H9 (cell line): ENCODE measurements at regions not wholly inside any gene's neighbourhood (a gene's known extent, or its start where the extent isn't known, plus 50 kb on each side); places are given as distances from the start of the nearest gene placed in this dataset.

ENCODE experiments used
- DNase-seq: peaks from one replicate; pipeline ENCODE4 v3.0.0-alpha.2; 2017
- H2AFZ ChIP-seq: one replicate; pipeline ENCODE4 v1.6.1; 2013; ENCODE audit warnings: mild to moderate bottlenecking, low read length, control low read depth, moderate library complexity
- H2AK5ac ChIP-seq: 2 replicates; pipeline ENCODE4 v1.6.1; 2013; ENCODE audit warnings: low read length, control low read depth, mixed read lengths; ENCODE audit not compliant: insufficient read length
- H2BK120ac ChIP-seq: one replicate; pipeline ENCODE4 v1.6.1; 2013; ENCODE audit warnings: low read depth, mild to moderate bottlenecking, low read length, control low read depth, inconsistent platforms; ENCODE audit not compliant: poor library complexity, severe bottlenecking
- H2BK12ac ChIP-seq: 2 replicates; pipeline ENCODE4 v1.6.1; 2013; ENCODE audit warnings: low read length, control low read depth, mixed read lengths, low read depth; ENCODE audit not compliant: insufficient read length
- H2BK15ac ChIP-seq: 2 replicates; pipeline ENCODE4 v1.6.1; 2013; ENCODE audit warnings: low read depth, low read length, control low read depth
- H2BK20ac ChIP-seq: one replicate; pipeline ENCODE4 v1.6.1; 2013; ENCODE audit warnings: low read depth, mild to moderate bottlenecking, low read length, control low read depth, inconsistent platforms; ENCODE audit not compliant: poor library complexity, severe bottlenecking
- H2BK5ac ChIP-seq: 2 replicates; pipeline ENCODE4 v1.6.1; 2013; ENCODE audit warnings: low read length, control low read depth, mixed read lengths; ENCODE audit not compliant: insufficient read length
- H3K14ac ChIP-seq: 2 replicates; pipeline ENCODE4 v1.6.1; 2013; ENCODE audit warnings: low read length, control low read depth; ENCODE audit not compliant: insufficient read depth
- H3K18ac ChIP-seq: 2 replicates; pipeline ENCODE4 v1.6.1; 2013; ENCODE audit warnings: low read depth, mild to moderate bottlenecking, mixed read lengths, low read length, control low read depth; ENCODE audit not compliant: insufficient read length
- H3K23ac ChIP-seq: 2 replicates; pipeline ENCODE4 v1.6.1; 2013; ENCODE audit warnings: low read length, control low read depth, mixed read lengths, low read depth; ENCODE audit not compliant: insufficient read length
- H3K23me2 ChIP-seq: 2 replicates; pipeline ENCODE4 v1.6.1; 2013; ENCODE audit warnings: low read depth, mild to moderate bottlenecking, mixed read lengths, low read length, control low read depth; ENCODE audit not compliant: insufficient read length, poor library complexity, severe bottlenecking
- H3K27ac ChIP-seq: 2 replicates; pipeline ENCODE4 v1.5.1; 2013; ENCODE audit warnings: low read length, control low read depth, mixed read lengths, low read depth; ENCODE audit not compliant: insufficient read length
- H3K27me3 ChIP-seq: 2 replicates; pipeline ENCODE4 v1.6.1; 2013; ENCODE audit warnings: low read length, control low read depth, inconsistent platforms; ENCODE audit not compliant: insufficient read depth
- H3K4ac ChIP-seq: 2 replicates; pipeline ENCODE4 v1.6.1; 2013; ENCODE audit warnings: low read depth, mild to moderate bottlenecking, control low read depth, inconsistent platforms, low read length, moderate library complexity
- H3K4me1 ChIP-seq: 2 replicates; pipeline ENCODE4 v1.6.1; 2013; ENCODE audit warnings: low read length, control low read depth, inconsistent platforms; ENCODE audit not compliant: insufficient read depth
- H3K4me2 ChIP-seq: 2 replicates; pipeline ENCODE4 v1.6.1; 2013; ENCODE audit warnings: low read length, control low read depth, mixed read lengths; ENCODE audit not compliant: insufficient read length, insufficient read depth
- H3K56ac ChIP-seq: 2 replicates; pipeline ENCODE4 v1.6.1; 2013; ENCODE audit warnings: low read depth, mild to moderate bottlenecking, mixed read lengths, low read length, control low read depth; ENCODE audit not compliant: insufficient read length
- H3K79me1 ChIP-seq: 2 replicates; pipeline ENCODE4 v1.6.1; 2013; ENCODE audit warnings: low read depth, mild to moderate bottlenecking, moderate library complexity, low read length, control low read depth, inconsistent platforms; ENCODE audit not compliant: insufficient read depth, poor library complexity, severe bottlenecking
- H3K79me2 ChIP-seq: 2 replicates; pipeline ENCODE4 v1.6.1; 2013; ENCODE audit warnings: low read length, control low read depth, inconsistent platforms; ENCODE audit not compliant: insufficient read depth
- H3K9ac ChIP-seq: 2 replicates; pipeline ENCODE4 v1.6.1; 2013; ENCODE audit warnings: low read length, control low read depth, mixed read lengths; ENCODE audit not compliant: insufficient read length; ENCODE audit errors: extremely low read depth
- H3K9me3 ChIP-seq: one replicate; pipeline ENCODE4 v1.6.1; 2013; ENCODE audit warnings: low read depth, low read length, inconsistent platforms; ENCODE audit not compliant: control insufficient read depth
- H3T11ph ChIP-seq: one replicate; pipeline ENCODE4 v1.6.1; 2013; ENCODE audit warnings: mild to moderate bottlenecking, low read length, control low read depth, inconsistent platforms
- H4K20me1 ChIP-seq: one replicate; pipeline ENCODE4 v1.6.1; 2013; ENCODE audit not compliant: control insufficient read depth, insufficient read length, insufficient read depth
- H4K5ac ChIP-seq: 2 replicates; pipeline ENCODE4 v1.6.1; 2013; ENCODE audit warnings: low read depth, mild to moderate bottlenecking, mixed read lengths, low read length, control low read depth; ENCODE audit not compliant: insufficient read length
- H4K8ac ChIP-seq: replicated peaks from 2 replicates; pipeline ENCODE4 v1.6.1; 2013; ENCODE audit warnings: low read length, control low read depth, mixed read lengths, low read depth; ENCODE audit not compliant: insufficient read length
- H4K91ac ChIP-seq: 2 replicates; pipeline ENCODE4 v1.6.1; 2013; ENCODE audit warnings: low read depth, mild to moderate bottlenecking, moderate library complexity, mixed read lengths, low read length, control low read depth; ENCODE audit not compliant: insufficient read length
- H3K27ac Mint-ChIP-seq, 3 experiments: 2 replicates in 2 of 3; 3 replicates in 1 of 3; pipeline ENCODE4 v1.8.0; 2020 to 2021; ENCODE audit warnings: mixed read lengths in 3 of 3, mild to moderate bottlenecking in 1 of 3, moderate library complexity in 1 of 3
- H3K27me3 Mint-ChIP-seq: 2 replicates; pipeline ENCODE4 v1.8.0; 2021; ENCODE audit warnings: low read depth, mild to moderate bottlenecking, moderate library complexity, mixed read lengths
- H3K36me3 Mint-ChIP-seq, 3 experiments: 2 replicates in 2 of 3; 3 replicates in 1 of 3; pipeline ENCODE4 v1.8.0; 2020 to 2021; ENCODE audit warnings: low read depth in 3 of 3, mixed read lengths in 3 of 3; ENCODE audit not compliant: insufficient read depth in 1 of 3
- H3K4me1 Mint-ChIP-seq, 2 experiments: 2 replicates each; pipeline ENCODE4 v1.8.0; 2020; ENCODE audit warnings: mixed read lengths in 2 of 2
- H3K4me3 Mint-ChIP-seq, 2 experiments: 2 replicates in 1 of 2; 3 replicates in 1 of 2; pipeline ENCODE4 v1.8.0; 2020 to 2021; ENCODE audit warnings: mild to moderate bottlenecking in 2 of 2, mixed read lengths in 2 of 2, moderate library complexity in 1 of 2
- H3K9me3 Mint-ChIP-seq, 2 experiments: 2 replicates in 1 of 2; 3 replicates in 1 of 2; pipeline ENCODE4 v1.8.0; 2020; ENCODE audit warnings: mild to moderate bottlenecking in 2 of 2, mixed read lengths in 2 of 2, moderate library complexity in 1 of 2
- WGBS: extraction: QIAGEN DNeasy Blood & Tissue Kit; methylation state at CpG from one replicate; pipeline ENCODE4 v1.1.7; 2013; ENCODE audit warnings: missing lambda C conversion rate, low lambda C conversion rate, mixed read lengths; ENCODE audit not compliant: insufficient read length; ENCODE audit errors: extremely low coverage; 5-methylcytosine and 5-hydroxymethylcytosine counted together
- TF ChIP-seq, protein P1 (sequence below): fragments of 200-600 bp; sonication (generic); conservative IDR thresholded peaks from 3 replicates; pipeline ENCODE4 v1.8.0; 2021; ENCODE audit warnings: antibody characterized with exemption, mild to moderate bottlenecking

DNA sequence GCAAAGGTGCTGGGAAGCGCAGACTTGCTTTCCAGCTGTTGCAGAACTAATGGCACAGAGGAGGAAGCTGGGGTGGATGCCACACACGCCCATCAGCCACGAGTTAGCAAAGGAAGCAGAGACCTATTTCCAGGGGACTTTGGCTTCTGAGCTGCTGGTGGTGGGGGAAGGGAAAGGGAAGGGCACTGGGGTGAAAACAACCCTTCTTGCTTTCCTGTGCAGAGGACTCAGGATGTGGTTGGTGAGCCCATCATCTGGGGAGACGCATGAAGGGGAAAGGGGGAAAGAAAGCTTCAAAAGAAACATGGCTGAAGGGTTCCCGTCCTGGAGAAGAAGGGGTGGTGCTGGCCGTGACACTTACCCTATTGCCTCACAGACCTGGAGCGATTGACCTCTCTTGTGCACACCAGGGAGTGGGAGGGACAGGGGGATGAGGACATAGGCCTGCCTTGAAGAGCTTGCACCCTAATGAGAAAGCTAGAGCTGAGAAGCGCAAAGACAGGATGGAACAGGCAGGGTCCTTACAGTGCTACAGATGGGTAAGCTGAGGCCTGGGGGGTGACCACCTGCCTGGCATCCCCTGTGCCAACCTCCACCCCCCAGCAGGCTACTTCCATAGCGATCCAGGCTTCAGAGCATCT is 140.8 kb upstream of the RAB4A start:
- Histone ChIP-seq H3K9ac (no peak overlapping the region), H3K4me1 (no peaks in the 10 kb centered on the region; the same call in 1 of the 2 replicates), H2AFZ (no peak overlapping the region), H3K23me2 (no peaks in the 10 kb centered on the region), H3K56ac (no peak overlapping the region), H2AK5ac (no peak overlapping the region), H3K4me2 (no peak overlapping the region), H3K18ac (no peak overlapping the region), H4K20me1 (no peaks in the 10 kb centered on the region), H3K14ac (no peak overlapping the region), H2BK20ac (no peak overlapping the region), H3T11ph (no peak overlapping the region), H3K79me2 (no peaks in the 10 kb centered on the region), H2BK15ac (no peak overlapping the region), H3K79me1 (no peaks in the 10 kb centered on the region), H2BK5ac (no peak overlapping the region), H4K5ac (no peak overlapping the region), H3K23ac (no peak overlapping the region), H3K27me3 (no peaks in the 10 kb centered on the region), H4K91ac (no peak overlapping the region), H2BK120ac (no peak overlapping the region), H2BK12ac (no peak overlapping the region), H4K8ac (no peak overlapping the region), H3K4ac (no peak overlapping the region), H3K27ac (no peak overlapping the region), H3K9me3 (peaks cover 2% of the 10 kb centered on the region)
- peaks cover 16 to 21% of the 10 kb centered on the region in 2 experiments for H3K9me3 Mint-ChIP-seq
- TF ChIP-seq, protein P1, sequence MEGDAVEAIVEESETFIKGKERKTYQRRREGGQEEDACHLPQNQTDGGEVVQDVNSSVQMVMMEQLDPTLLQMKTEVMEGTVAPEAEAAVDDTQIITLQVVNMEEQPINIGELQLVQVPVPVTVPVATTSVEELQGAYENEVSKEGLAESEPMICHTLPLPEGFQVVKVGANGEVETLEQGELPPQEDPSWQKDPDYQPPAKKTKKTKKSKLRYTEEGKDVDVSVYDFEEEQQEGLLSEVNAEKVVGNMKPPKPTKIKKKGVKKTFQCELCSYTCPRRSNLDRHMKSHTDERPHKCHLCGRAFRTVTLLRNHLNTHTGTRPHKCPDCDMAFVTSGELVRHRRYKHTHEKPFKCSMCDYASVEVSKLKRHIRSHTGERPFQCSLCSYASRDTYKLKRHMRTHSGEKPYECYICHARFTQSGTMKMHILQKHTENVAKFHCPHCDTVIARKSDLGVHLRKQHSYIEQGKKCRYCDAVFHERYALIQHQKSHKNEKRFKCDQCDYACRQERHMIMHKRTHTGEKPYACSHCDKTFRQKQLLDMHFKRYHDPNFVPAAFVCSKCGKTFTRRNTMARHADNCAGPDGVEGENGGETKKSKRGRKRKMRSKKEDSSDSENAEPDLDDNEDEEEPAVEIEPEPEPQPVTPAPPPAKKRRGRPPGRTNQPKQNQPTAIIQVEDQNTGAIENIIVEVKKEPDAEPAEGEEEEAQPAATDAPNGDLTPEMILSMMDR: no peak
- WGBS: no CpG with 5 or more reads among the region's 9 CpGs
- peaks cover 18% of the 10 kb centered on the region for H3K27me3 Mint-ChIP-seq
- H3K4me1 Mint-ChIP-seq: peaks cover 12 to 15% of the 10 kb centered on the region in 2 experiments
- H3K27ac Mint-ChIP-seq: no peak overlapping the region
- peaks cover 8 to 15% (median 15%) of the 10 kb centered on the region in 3 experiments for H3K36me3 Mint-ChIP-seq
- H3K4me3 Mint-ChIP-seq: no peak overlapping the region
- DNase-seq: no peak
